NCI-H1105 treated with DMSO at 0.1 percent for 48 hours (cell line): ENCODE measurements at regions not wholly inside any gene's neighbourhood (a gene's known extent, or its start where the extent isn't known, plus 50 kb on each side); places are given as distances from the start of the nearest gene placed in this dataset.

Source experiments
- DNase-seq: peaks from one replicate; lab custom pipeline; 2025; lab: John Stamatoyannopoulos, UW

GRCh38 chr2:160632084-160632975, 138.7 kb upstream of the RBMS1 start:
- no peak for DNase-seq

- DNase-seq, result no peak
Measured at GRCh38 chr2:160634436-160634835, 140.8 kb upstream of the RBMS1 start.

GRCh38 chr2:160635488-160635887, 141.9 kb upstream of the RBMS1 start:
- DNase-seq, result no peak

- DNase-seq, result no peak
Measured at GRCh38 chr2:160639472-160639871, 145.9 kb upstream of the RBMS1 start.

GRCh38 chr2:160646684-160647444, 153.3 kb upstream of the RBMS1 start:
- no peak for DNase-seq

- peak; percentile 45 for DNase-seq
Measured at GRCh38 chr2:160647967-160648685, 154.5 kb upstream of the RBMS1 start.

- no peak for DNase-seq
Measured at GRCh38 chr2:160649698-160650097, 156.1 kb upstream of the RBMS1 start.

- no peak for DNase-seq
Measured at GRCh38 chr2:160650196-160651118, 156.8 kb upstream of the RBMS1 start.

GRCh38 chr2:160651416-160652200, 158.0 kb upstream of the RBMS1 start:
- DNase-seq, result no peak

DNA sequence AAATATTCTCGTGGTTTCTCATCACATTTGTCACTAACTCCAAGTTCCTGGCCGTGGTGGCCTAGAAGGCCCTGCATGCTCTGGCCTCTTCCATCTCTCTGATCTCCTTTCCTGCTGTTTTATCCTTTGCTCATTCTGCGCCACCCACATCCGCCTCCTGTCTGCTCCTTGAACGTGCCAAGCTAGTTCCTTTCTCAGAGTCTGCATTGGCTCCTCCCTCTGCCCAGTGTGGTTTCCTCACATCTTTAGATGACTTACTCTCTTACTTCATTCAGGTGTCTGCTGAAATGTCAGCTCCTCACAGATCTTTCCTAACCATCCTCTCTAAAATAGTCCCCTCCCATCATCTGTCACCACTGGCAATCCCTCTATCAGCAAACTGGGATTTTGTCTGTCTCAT, 158.6 kb upstream of the RBMS1 start:
- no peak for DNase-seq

- DNase-seq, result no peak
Measured at GRCh38 chr2:160657196-160657595, 163.6 kb upstream of the RBMS1 start.

DNA sequence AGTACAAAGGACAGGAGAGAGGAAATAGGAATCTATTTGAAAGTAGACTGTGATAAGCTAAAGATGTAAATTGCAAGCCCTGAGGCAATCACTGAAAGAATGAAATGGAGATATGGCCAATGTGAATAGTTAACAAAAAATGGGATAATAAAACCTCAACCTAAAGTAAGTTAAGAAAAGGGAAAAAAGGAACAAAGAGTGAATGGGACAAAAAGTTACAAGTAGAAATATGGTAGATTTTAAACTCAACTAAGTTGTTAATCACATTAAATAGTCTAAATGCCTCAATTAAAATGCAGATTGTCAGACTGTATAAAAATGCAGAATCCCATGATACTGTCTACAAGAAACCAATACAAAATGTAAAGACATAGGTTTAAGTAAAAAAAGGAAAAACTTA, 165.2 kb upstream of the RBMS1 start:
- no peak for DNase-seq

GRCh38 chr2:160660741-160661140, 167.1 kb upstream of the RBMS1 start:
- DNase-seq, result no peak

DNA sequence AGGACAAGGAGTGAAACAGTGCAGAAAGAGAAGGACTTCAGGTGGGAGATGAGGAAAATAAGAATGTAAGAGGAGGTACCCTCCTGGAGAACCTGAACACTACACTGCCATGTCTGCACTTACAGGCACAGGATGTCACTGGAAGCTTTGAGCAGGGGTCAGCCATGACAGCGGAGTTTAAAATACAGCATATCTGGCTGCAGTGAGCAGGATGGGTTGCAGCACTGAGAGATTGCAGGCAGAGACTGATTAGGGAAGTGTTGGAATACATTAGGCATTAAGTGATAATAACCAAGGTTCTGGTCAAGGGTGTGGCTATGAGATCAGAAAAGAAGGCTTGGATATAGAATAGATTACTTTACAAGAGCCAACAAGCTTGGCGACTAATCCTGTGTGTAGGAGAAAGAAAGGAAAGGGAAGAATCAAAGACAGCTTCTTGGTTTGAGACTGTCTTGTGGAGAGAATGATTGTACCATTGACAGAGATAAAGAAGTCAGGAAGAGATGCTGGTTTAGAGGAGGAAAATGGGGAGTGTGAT, 171.1 kb upstream of the RBMS1 start:
- DNase-seq, result no peak

GRCh38 chr2:160666154-160667060, 172.8 kb upstream of the RBMS1 start:
- peak; percentile 68 for DNase-seq

- no peak for DNase-seq
Measured at GRCh38 chr2:160667811-160668210, 174.2 kb upstream of the RBMS1 start.

DNA sequence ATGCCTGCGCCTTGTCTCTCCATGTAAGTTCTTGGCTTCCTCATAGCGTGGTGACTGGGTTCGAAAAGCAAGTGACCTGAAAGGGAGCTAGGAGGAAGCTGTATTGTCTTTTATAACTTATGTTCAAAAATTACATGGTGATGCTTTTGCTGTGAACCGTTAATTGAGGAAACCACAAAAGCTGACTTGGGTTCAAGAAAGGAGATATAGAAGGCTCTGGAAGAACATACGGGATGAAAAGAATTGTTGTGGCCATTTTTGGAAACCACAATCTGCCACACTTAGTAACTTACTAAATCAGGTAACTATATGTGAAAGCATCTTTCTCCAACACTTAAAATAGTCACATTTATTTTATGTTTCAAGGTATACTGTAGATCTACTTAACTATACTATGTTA, 177.0 kb upstream of the RBMS1 start:
- no peak for DNase-seq

DNA sequence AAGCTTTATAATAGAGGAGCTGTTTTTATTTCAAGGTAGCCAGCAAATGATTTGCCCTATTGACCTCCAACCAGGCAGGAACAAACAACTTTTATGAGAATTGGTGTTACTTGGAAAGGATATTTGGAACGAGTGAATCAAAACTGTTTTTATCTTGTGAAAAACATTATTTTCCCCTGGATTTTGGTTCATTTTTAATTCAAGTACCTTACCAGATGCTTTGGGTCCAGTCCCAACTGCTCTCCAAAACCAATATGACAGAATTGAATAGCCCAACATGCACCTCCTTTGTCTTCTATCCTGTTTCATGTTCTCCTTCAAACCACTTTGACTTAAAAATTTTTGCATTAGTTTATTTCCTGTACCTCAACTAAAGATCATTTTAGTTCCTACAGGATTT, 178.6 kb upstream of the RBMS1 start:
- DNase-seq, result no peak

GRCh38 chr2:160674146-160674750, 180.6 kb upstream of the RBMS1 start:
- no peak for DNase-seq
